Stomach (tissue), 8 donors: ENCODE measurements at regions not wholly inside any gene's neighbourhood (a gene's known extent, or its start where the extent isn't known, plus 50 kb on each side); places are given as distances from the start of the nearest gene placed in this dataset.

ENCODE experiments used
- DNase-seq, 2 donors: peaks; one replicate each; pipeline versions ENCODE4 v3.0.0 to v3.0.0-alpha.2; 2013 to 2019
- H3K27ac ChIP-seq, 5 donors: fragments of 200-600 bp in 4 of 5; sonication (generic) in 4 of 5; one replicate each; pipeline ENCODE4 v1.5.1; 2013 to 2019; ENCODE audit warnings: mild to moderate bottlenecking in 1 of 5, moderate library complexity in 1 of 5
- H3K27me3 ChIP-seq, 3 donors: fragments of 200-600 bp; sonication (generic); one replicate each; pipeline ENCODE4 v1.5.1; 2017 to 2019; ENCODE audit warnings: mixed run types in 1 of 3
- H3K36me3 ChIP-seq, 4 donors: fragments of 200-600 bp; sonication (generic); 1 replicate in 3 of 4; 2 replicates in 1 of 4; pipeline ENCODE4 v1.5.1; 2016 to 2019
- H3K4me1 ChIP-seq, 4 donors: fragments of 200-600 bp; sonication (generic); one replicate each; pipeline ENCODE4 v1.5.1; 2016 to 2019
- H3K4me3 ChIP-seq, 4 donors: fragments of 200-600 bp; sonication (generic) in 3 of 4; one replicate each; pipeline ENCODE4 v1.5.1; 2016 to 2019; ENCODE audit warnings: mild to moderate bottlenecking in 1 of 4
- H3K9me3 ChIP-seq, 4 donors: fragments of 200-600 bp; sonication (generic); one replicate each; pipeline ENCODE4 v1.5.1; 2016 to 2019
- EP300 ChIP-seq: sonication (generic); formaldehyde crosslinking; IDR thresholded peaks from one replicate; pipeline ENCODE4 v1.6.1; 2017; ENCODE audit warnings: antibody characterized with exemption
- POLR2A ChIP-seq, 4 donors: fragments of 450-650 bp; IDR thresholded peaks; one replicate each; pipeline ENCODE4 v1.6.1; 2016; ENCODE audit warnings: antibody characterized with exemption in 4 of 4, control low read depth in 2 of 4, mild to moderate bottlenecking in 1 of 4, moderate library complexity in 1 of 4
- POLR2AphosphoS5 ChIP-seq, 3 donors: sonication (generic); formaldehyde crosslinking; IDR thresholded peaks; one replicate each; pipeline ENCODE4 v1.6.1; 2016; ENCODE audit warnings: antibody characterized with exemption in 3 of 3
- WGBS, 5 donors: extraction: QIAGEN DNeasy Blood & Tissue Kit in 3 of 5; methylation state at CpG; one replicate each; pipeline versions ENCODE4 v1.1.5 to v1.1.7; 2013 to 2018; 5-methylcytosine and 5-hydroxymethylcytosine counted together
- intact Hi-C: fragments of 100-400 bp; cut with DNase I; formaldehyde crosslinking; loops from one replicate; pipeline ENCODE4 v1.15.1; 2023; ENCODE audit warnings: low total_unique reads
- TF ChIP-seq, protein P1 (sequence below), 7 experiments: fragments of 450-650 bp in 4 of 7; fragments of 200-600 bp in 3 of 7; sonication (generic) in 3 of 7; IDR thresholded peaks; one replicate each; pipeline ENCODE4 v1.5.1; 2016 to 2019; ENCODE audit warnings: antibody characterized with exemption in 7 of 7, control low read depth in 2 of 7, mild to moderate bottlenecking in 1 of 7
- donor health status: healthy with polysubstance abuse.
- donor health status: Bipolar disorder and iron deficiency.
- donor health status: healthy.

DNA sequence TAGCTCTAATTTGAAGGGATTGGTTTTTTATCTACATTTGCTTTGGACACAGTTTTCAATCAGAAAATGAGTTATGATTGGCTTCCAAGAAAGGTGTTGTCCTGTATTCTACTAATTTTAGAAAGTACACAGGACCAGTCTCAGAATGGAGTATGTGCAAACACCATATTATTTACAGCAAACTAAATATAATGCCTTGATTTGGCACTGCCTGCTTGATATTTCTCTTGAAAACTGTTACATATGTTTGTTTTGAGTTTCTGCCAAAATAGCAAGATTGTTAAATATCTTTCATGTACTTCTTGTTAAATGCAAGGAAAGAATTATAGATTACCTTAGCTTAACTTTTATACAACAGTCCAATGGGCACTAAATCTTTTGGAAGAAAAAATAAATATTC, 694.9 kb downstream of the KCNJ3 start:
- Histone ChIP-seq H3K27ac (no peak overlapping the region), H3K36me3 (no peaks in the 10 kb centered on the region), H3K27me3 (no peaks in the 10 kb centered on the region), H3K4me3 (no peak overlapping the region), H3K4me1 (no peaks in the 10 kb centered on the region), H3K9me3 (no peaks in the 10 kb centered on the region)
- no peak for DNase-seq
- TF ChIP-seq EP300 (no peak), POLR2A (IDR thresholded peaks at IDR 0.05) (no peak), POLR2AphosphoS5 (IDR thresholded peaks at IDR 0.05) (no peak)
- TF ChIP-seq, protein P1, sequence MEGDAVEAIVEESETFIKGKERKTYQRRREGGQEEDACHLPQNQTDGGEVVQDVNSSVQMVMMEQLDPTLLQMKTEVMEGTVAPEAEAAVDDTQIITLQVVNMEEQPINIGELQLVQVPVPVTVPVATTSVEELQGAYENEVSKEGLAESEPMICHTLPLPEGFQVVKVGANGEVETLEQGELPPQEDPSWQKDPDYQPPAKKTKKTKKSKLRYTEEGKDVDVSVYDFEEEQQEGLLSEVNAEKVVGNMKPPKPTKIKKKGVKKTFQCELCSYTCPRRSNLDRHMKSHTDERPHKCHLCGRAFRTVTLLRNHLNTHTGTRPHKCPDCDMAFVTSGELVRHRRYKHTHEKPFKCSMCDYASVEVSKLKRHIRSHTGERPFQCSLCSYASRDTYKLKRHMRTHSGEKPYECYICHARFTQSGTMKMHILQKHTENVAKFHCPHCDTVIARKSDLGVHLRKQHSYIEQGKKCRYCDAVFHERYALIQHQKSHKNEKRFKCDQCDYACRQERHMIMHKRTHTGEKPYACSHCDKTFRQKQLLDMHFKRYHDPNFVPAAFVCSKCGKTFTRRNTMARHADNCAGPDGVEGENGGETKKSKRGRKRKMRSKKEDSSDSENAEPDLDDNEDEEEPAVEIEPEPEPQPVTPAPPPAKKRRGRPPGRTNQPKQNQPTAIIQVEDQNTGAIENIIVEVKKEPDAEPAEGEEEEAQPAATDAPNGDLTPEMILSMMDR (IDR thresholded peaks at IDR 0.05): no peak
- intact Hi-C loops: no loop called here

DNA sequence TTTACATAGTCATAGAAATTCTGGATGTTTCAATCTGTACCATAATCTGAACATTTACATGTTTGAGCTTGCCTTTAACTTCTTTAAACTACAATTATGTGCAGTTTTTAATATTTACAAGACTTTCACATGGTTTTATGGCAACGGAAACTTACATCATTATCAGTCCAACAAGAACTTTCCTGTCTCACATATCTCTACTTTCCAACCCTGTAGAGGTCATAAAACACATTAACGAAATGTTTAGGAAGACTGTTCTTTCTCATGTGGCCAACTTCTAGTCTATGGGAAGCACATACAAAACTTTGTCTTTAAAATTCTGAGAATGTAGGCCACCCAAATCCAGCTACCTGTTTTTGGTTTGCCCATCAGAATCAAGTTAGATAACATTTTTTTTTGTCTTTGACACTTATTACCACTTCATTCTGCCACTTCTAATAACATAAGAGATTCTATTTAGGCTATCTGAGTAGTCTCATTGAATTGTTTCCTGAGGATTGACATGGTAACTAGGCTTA, 693.2 kb downstream of the KCNJ3 start:
- Histone ChIP-seq H3K4me1 (no peaks in the 10 kb centered on the region), H3K36me3 (no peaks in the 10 kb centered on the region), H3K4me3 (no peak overlapping the region), H3K27ac (no peak overlapping the region), H3K9me3 (no peaks in the 10 kb centered on the region), H3K27me3 (no peaks in the 10 kb centered on the region)
- WGBS, 5 donors: 36 to 55% (median 48%) methylated on average over 2 of the region's 2 CpGs
- intact Hi-C loops: no loop called here
- no peak for DNase-seq
- TF ChIP-seq, protein P1 (IDR thresholded peaks at IDR 0.05): no peak
- TF ChIP-seq POLR2AphosphoS5 (IDR thresholded peaks at IDR 0.05) (no peak), EP300 (no peak), POLR2A (IDR thresholded peaks at IDR 0.05) (no peak)

DNA sequence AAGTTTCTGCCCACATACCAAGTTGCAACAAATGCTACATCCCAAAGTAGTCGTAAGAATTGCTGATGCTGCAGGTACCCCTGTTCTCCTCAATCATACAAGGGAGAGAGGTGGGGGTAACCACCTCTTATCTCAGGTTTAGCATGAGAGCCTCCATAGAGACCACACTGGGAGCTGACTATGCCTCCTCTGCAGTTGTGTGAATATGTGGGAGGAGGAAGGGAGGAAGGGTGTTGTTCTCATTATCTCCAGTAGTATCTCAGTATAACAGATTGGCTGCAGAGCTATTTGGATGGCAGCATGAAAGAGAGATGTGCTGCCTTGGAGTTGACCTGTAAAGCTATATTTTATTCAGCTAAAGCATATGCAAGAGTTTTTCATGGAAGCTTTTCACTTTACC, 690.7 kb downstream of the KCNJ3 start:
- Histone ChIP-seq H3K4me1 (no peaks in the 10 kb centered on the region), H3K4me3 (no peak overlapping the region), H3K36me3 (no peaks in the 10 kb centered on the region), H3K9me3 (no peaks in the 10 kb centered on the region), H3K27me3 (no peaks in the 10 kb centered on the region), H3K27ac (no peak overlapping the region)
- no peak for DNase-seq
- WGBS, 5 donors: 84 to 93% (median 92%) methylated on average over 1 of the region's 1 CpG
- TF ChIP-seq EP300: no peak
- TF ChIP-seq POLR2AphosphoS5 (IDR thresholded peaks at IDR 0.05): no peak
- TF ChIP-seq, protein P1 (IDR thresholded peaks at IDR 0.05): no peak
- no peak for TF ChIP-seq POLR2A (IDR thresholded peaks at IDR 0.05)
- intact Hi-C loops: no loop called here

DNA sequence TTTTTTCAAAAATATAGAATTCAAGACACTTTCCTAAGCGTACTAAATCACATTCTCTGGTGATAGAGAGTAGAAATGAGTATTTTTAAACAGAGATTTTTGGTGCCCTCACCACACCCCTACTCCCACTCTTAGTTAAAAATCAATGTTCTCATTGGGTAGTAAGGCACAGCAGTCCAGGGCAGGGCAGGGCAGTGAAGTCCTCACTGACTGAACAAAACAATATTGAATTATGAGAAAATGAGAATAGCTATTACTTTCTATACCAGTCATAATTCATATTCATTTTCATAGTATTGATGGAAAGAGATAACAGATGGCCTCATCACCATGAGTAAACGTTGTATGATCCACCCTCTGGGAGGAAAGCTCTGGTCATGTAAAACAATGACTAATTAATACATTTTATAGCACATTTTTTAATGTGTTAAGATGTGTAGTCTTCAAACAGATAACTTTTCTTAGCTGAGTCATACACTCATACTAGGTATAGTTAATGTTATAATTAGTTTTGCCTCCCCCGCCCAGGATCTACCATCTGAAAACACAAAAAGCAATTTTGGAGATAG, 686.1 kb downstream of the KCNJ3 start:
- WGBS, 5 donors: 84 to 89% (median 86%) methylated on average over 3 of the region's 3 CpGs
- H3K9me3 ChIP-seq: no peaks in the 10 kb centered on the region

More for the DNA sequence above, 686.1 kb downstream of the KCNJ3 start:
- Histone ChIP-seq H3K4me3 (no peak overlapping the region), H3K36me3 (no peaks in the 10 kb centered on the region), H3K27me3 (no peaks in the 10 kb centered on the region), H3K27ac (no peak overlapping the region), H3K4me1 (peaks cover 0 to 4% (median 0%) of the 10 kb centered on the region in 4 donors)
- intact Hi-C loops: no loop called here
- no peak for TF ChIP-seq POLR2A (IDR thresholded peaks at IDR 0.05)
- TF ChIP-seq, protein P1 (IDR thresholded peaks at IDR 0.05): no peak
- no peak for TF ChIP-seq EP300
- no peak for TF ChIP-seq POLR2AphosphoS5 (IDR thresholded peaks at IDR 0.05)
- DNase-seq: no peak
